Stimulated activated CD4-positive, alpha-beta T cell treated with anti-CD3 and anti-CD28 coated beads, Interleukin-2, amount 100 ng/mL, for 24 hours (primary cell): ENCODE measurements at regions not wholly inside any gene's neighbourhood (a gene's known extent, or its start where the extent isn't known, plus 50 kb on each side); places are given as distances from the start of the nearest gene placed in this dataset.

ENCODE experiments used
- DNase-seq, 2 donors: peaks; one replicate each; pipeline ENCODE4 v3.0.0-alpha.2; 2020

DNA sequence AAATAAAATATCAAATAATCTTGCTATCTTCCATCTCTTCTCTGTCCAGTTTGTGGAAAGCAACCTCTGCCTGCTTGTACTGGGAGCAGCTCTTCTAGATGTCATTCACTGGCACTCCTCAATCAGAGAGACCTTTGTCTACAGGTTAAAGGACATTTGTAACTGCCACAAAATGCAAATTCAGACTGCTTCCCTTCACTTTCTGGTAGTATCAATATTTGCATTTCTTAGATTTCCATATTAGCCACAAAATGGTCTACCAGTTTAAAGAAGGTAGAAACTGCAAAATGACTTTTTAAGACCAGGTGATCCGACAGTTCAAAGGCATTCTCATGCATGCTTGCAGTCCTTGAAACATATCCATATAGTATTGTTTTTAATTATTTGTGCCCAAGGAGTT, 51.7 kb upstream of the RCN1 start:
- no peak for DNase-seq

DNA sequence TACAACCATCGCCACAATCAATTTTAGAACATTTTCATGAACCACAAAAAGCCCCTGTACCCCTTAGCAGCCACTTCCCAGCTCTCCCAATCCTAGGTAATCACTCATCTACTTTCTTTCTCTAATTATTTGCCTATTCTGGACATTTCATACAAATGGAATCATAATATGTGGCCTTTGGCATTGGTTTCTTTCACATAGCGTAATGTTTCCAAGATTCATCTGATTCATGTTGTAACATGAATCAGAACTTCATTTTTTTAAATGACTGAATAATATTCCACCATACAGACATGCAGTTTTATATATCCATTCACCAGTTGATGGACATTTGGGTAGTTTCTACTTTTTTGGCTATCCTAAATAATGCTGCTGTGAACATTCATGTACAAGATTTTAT, 56.2 kb upstream of the RCN1 start:
- DNase-seq: no peak

DNA sequence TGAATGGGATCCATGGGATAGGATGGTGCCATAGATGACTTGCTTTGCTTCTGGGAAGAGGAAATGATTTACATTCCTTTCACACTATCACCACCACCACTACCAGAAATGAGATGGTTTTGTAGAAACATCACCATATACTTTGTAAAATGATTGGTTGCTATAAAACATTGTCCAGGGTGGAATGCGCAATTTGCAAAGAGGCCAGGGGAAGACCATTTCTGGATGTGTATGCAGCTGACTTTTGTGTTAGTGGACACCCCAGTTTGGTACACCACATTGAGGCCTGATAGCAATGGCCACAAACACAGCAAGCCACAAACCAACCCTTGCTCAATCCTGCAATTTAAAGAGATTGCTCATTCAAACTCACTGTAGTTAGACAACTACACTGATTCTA, 56.7 kb upstream of the RCN1 start:
- DNase-seq: no peak

DNA sequence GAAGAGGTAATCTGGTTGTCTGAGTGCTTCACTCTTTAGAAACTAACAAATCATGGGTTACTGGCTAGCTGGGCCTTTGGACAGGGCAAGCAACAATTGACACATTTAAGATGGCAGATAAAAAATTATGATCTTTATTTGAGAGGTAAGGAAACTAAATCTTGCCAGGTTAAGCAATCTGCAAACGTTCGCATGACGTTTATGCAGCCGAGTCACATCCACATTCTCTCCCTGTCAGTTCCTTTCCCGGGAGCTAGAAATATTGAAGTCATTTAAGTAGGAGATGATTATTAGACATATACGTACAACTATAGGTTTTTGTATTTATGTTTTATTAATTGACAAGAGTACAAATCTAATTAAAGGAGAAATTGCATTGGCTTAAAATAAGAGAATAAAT, 57.4 kb upstream of the RCN1 start:
- no peak for DNase-seq

DNA sequence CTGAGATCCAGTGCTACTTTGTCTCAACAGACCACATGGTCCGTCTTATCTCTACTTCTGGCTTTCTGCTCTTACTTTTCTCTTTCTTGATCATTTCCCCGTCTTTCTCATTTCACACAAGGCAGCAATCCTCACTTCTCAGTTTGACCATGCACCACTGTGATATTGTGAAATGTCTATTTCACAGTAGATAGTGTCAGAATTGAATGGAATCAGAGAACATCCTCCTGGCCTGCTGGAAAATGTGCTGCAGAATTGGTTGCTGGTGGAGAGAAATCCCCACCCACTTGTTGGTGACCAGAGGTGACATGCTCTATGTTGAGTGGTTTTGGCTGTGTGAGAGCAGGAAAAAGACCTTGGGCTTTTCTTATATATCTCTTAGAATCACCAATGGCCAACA, 57.8 kb upstream of the RCN1 start:
- DNase-seq: no peak

GRCh38 chr11:32032478-32032877, 58.4 kb upstream of the RCN1 start:
- DNase-seq: no peak

GRCh38 chr11:32032052-32032451, 58.8 kb upstream of the RCN1 start:
- DNase-seq: no peak

- no peak for DNase-seq
Measured at GRCh38 chr11:32030875-32031503, 59.9 kb upstream of the RCN1 start.

DNA sequence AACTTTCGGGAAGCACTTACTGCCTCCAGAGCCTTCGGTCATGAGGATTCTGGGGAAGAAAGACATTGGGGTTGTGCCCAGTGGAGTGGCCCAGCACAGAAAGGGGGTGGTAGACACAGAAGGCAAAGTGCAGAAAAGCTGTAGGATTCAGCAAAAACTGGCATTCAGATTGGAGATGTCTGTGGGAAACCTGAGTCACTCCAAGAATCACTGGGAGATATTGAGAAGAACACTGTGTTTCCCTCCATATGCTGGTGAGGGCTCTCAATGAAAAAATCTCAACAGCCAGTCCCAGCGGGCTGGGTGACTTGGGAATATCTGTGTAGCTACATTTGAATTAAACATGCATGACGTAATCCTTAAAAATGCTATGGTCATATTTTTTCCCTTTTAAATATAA, 61.2 kb upstream of the RCN1 start:
- no peak for DNase-seq

GRCh38 chr11:32028201-32028600, 62.7 kb upstream of the RCN1 start:
- no peak for DNase-seq

GRCh38 chr11:32026766-32027165, 64.1 kb upstream of the RCN1 start:
- no peak for DNase-seq

GRCh38 chr11:32024948-32025347, 65.9 kb upstream of the RCN1 start:
- DNase-seq: no peak

DNA sequence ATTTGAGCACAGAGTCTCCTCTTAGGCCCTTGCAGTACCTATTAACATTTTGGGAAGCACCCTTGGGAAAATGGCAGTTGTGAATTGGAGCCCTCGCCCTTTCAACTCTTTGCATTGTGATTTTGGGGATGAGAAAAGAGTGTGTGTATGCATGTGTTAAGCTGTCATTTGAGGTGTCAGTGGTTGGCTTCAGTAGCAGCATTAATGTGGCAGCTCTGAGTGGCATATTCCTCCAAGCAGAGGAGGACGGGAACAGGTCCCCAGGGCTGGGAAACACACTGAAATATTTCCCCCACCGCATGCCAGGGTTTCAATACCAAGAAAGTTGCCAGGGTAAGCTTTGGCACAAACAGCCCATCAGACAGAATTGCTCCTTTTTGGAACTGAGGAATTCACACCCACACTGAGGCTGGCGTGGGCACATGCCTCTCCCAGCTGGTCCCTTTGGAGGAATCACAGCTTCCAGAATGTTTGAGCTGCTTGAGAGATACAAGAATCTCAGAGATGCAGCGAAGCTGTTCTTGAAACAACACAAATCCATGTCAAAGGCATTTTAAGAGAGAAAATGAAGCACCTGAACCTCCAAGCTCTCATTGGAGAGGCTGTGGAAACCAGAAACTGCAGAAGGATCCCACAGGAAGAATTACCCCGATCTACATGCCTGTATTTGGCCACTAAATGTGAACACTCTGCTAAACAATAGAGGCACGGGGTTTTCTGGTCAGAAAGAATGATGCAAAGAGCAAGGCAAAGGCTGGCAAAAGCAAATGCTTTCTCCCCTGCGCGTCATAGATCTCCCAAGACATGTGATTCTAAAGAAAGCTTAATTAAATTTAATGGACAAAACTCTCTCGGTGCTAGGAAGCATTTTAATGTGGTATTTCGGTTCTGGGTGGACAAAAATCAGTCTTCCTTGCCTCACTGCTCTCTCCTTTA, 67.2 kb upstream of the RCN1 start:
- no peak for DNase-seq

- no peak for DNase-seq
Measured at GRCh38 chr11:32018672-32019071, 72.2 kb upstream of the RCN1 start.

GRCh38 chr11:32016111-32016510, 74.8 kb upstream of the RCN1 start:
- no peak for DNase-seq

DNA sequence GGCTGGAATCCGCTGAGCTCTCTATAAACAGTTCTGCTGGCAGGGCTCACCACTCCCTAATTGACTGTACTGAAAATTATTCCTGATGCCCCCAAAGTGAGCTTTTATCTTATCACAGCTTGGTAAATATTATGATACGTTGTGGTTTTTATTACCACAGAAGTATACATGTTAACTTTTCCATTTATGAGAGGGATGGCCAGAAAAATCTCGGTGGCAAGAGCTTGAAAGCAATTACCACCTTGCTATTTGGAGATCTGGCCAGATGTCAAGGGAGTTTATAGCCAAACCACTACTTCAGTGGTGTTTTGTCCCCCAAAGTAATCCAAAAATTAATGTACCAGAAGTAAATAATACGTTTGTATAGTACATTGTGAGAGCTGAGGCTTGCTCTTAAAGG, 75.4 kb upstream of the RCN1 start:
- DNase-seq: no peak

DNA sequence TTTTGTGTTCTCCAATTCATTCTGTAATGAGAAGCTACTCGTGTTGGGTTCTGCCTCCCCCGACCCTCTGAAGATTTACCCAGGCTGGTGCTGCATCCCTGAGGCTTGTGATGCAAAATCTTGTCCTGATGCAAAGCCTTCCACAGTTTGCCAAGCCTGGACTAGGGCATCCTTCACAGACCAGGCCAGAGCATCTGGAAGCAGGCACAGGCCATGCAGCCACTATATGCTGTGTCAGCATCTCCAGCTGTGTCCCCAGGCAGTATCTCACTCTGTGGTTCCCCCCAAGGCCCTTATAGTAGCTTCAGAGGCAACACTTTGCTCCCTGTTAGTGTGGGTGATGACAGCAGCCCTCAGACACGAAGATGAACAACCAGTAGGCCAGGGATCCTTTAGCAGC, 77.3 kb upstream of the RCN1 start:
- no peak for DNase-seq

GRCh38 chr11:32012049-32012448, 78.8 kb upstream of the RCN1 start:
- DNase-seq: no peak

- no peak for DNase-seq
Measured at GRCh38 chr11:32008880-32009551, 81.9 kb upstream of the RCN1 start.

DNA sequence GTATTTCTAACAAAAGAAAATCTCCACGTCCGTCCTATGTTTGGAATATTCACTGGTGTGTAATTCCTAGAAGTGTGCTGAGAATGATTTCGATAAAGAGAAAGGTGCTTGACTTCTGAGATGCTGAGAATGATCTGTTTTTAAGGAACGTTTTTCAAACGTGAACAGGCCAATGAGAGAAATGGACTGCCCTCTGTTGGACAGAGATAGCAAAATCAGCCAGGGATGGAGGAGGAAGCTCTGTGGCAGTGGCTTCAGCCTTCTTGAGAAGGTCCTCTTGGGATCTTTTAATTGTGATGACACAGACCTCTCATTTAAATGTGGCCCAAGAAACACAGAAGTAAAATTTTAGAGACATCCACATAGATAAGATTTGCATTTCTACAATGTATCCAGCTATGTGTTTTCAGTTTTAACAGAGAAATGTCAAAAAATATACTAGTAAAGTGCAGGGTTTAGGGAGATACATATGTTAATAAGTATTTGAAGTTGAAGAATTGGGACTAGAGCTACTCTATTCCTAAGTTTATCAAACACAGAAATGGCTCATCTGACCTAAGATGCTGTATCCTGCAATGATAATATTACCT, 84.0 kb upstream of the RCN1 start:
- no peak for DNase-seq

- no peak for DNase-seq
Measured at GRCh38 chr11:32005786-32006416, 85.0 kb upstream of the RCN1 start.

GRCh38 chr11:32003335-32003734, 87.5 kb upstream of the RCN1 start:
- no peak for DNase-seq

DNA sequence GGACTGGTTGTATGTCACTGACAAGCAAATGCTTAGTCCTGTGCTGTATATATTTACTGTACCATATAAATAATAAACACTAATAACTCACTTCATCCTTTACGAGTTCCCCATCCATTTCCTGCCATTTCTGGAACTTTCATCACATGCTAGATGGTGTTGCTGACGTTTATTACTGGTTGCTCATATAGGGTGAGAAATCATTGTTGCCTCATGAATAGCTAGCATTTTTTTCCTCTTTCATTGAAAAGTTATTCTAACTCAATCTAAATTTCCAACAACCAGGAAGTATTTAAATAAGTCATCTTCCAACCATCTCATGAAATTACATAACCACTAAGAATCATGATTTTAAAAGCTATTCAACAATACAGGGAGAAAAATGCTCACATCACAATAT, 88.6 kb upstream of the RCN1 start:
- DNase-seq: no peak
